Right lobe of liver (tissue), 6 donors: ENCODE measurements at regions not wholly inside any gene's neighbourhood (a gene's known extent, or its start where the extent isn't known, plus 50 kb on each side); places are given as distances from the start of the nearest gene placed in this dataset.

Source experiments
- ATAC-seq, 4 donors: fragments of 200-7000 bp; cut with Tn5 transposase; one replicate each; pipeline ENCODE4 v1.9.1; 2020; ENCODE audit warnings: mild to moderate bottlenecking in 4 of 4, moderate library complexity in 4 of 4
- DNase-seq, 3 donors: peaks; one replicate each; pipeline ENCODE4 v3.0.0-alpha.2; 2020
- H3K27ac ChIP-seq, 3 donors: fragments of 200-600 bp; one replicate each; pipeline ENCODE4 v1.8.0; 2022
- H3K27me3 ChIP-seq, 2 donors: fragments of 200-600 bp; one replicate each; pipeline ENCODE4 v1.8.0; 2022
- H3K36me3 ChIP-seq, 4 donors: fragments of 200-600 bp; sonication (generic) in 1 of 4; one replicate each; pipeline versions ENCODE4 v1.5.1 to v1.8.0; 2017 to 2022; ENCODE audit warnings: control low read depth in 1 of 4
- H3K4me1 ChIP-seq, 4 donors: fragments of 200-600 bp; sonication (generic) in 1 of 4; one replicate each; pipeline versions ENCODE4 v1.5.1 to v1.8.0; 2017 to 2022; ENCODE audit warnings: control low read depth in 1 of 4
- H3K4me3 ChIP-seq, 3 donors: fragments of 200-600 bp; one replicate each; pipeline ENCODE4 v1.8.0; 2022
- H3K9me3 ChIP-seq, 4 donors: fragments of 200-600 bp; sonication (generic) in 1 of 4; one replicate each; pipeline versions ENCODE4 v1.5.1 to v1.8.0; 2017 to 2022; ENCODE audit warnings: control low read depth in 1 of 4
- CTCF ChIP-seq, 4 donors: fragments of 200-600 bp in 3 of 4; fragments of 450-650 bp in 1 of 4; IDR thresholded peaks; one replicate each; pipeline versions ENCODE4 v1.5.1 to v1.8.0; 2016 to 2022; ENCODE audit warnings: antibody characterized with exemption in 4 of 4, mild to moderate bottlenecking in 2 of 4
- POLR2A ChIP-seq: fragments of 450-650 bp; IDR thresholded peaks from one replicate; pipeline ENCODE4 v1.6.1; 2017; ENCODE audit warnings: antibody characterized with exemption, mild to moderate bottlenecking
- WGBS: methylation state at CpG from one replicate; pipeline ENCODE4 v1.1.6; 2018; ENCODE audit warnings: low coverage, low lambda C conversion rate; ENCODE audit not compliant: insufficient coverage; ENCODE audit errors: missing lambda C conversion rate; 5-methylcytosine and 5-hydroxymethylcytosine counted together
- intact Hi-C, 2 donors: fragments of 100-400 bp; cut with DNase I; formaldehyde crosslinking; loops; one replicate each; pipeline versions ENCODE4 v1.11.2 to v1.14.1; 2022
- donor health status: DM: no; HTN: yes; CAD: no.
- donor health status: DM: no; HTN: no; CAD: no.
- donor health status: DM: no; HTN: no; CAD: no.
- donor health status: DM: no; HTN: yes; CAD: no.
- donor health status: DM: no; HTN: yes; CAD: no.

DNA sequence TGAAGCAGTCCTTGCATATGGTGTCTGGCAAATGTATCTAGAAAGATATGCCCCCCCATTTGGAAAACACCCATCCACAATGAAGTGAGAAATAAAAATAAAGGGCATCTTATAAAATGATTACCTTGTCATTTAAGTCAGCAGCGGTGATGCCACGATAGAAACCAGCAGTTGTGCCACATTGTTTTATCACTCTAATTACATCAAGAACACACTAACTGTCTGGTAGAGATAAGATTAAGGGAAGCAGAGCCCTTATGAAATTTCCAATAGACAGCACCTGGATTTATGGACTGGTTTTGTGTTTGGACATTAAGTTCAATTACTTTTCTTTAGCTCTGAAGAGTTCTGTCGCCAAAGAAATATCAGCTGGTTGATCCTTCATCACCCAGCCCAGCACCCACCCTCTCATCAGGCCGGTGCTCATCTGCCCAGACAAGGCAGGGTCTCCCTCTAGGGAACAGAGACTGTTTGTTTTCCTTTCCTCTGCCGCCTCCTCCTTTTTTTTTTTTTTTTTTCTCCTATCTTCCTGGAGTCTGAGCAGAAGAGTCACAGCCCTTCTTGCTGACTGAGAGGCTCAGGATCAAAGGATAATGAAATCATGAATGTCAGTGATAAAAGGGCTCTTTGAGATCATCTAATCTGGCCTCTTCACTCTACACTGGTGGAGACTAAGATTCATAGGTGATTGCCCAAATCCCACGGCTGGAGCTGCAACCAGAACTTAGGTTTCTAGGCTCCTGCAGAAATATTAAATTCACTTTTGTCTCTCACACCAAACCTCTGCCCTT is 464.1 kb downstream of the NTRK3 start:
- intact Hi-C loops = no loop called here
- ATAC-seq (no peak), DNase-seq (no peak)
- Histone ChIP-seq H3K36me3 (no peaks in the 10 kb centered on the region), H3K9me3 (no peaks in the 10 kb centered on the region), H3K4me3 (no peak overlapping the region), H3K27me3 (no peaks in the 10 kb centered on the region), H3K27ac (no peak overlapping the region), H3K4me1 (no peaks in the 10 kb centered on the region)
- WGBS = 41% methylated on average over 6 of the region's 6 CpGs
- TF ChIP-seq POLR2A (no peak), CTCF (IDR thresholded peaks at IDR 0.05) (no peak)

- H3K27me3 ChIP-seq = no peaks in the 10 kb centered on the region
- H3K36me3 ChIP-seq = no peaks in the 10 kb centered on the region
- DNase-seq (no peak), ATAC-seq (no peak)
- no peak overlapping the region for H3K27ac ChIP-seq
- no peaks in the 10 kb centered on the region for H3K4me1 ChIP-seq
- no peak overlapping the region for H3K4me3 ChIP-seq
- no peaks in the 10 kb centered on the region for H3K9me3 ChIP-seq
- WGBS = 36% methylated on average over 5 of the region's 5 CpGs
- TF ChIP-seq CTCF (IDR thresholded peaks at IDR 0.05) (no peak), POLR2A (no peak)
- intact Hi-C loops = no loop called here
These were observed 474.4 kb downstream of the NTRK3 start for GRCh38 chr15:87781959-87782625.

GRCh38 chr15:87779746-87780145 is 476.8 kb downstream of the NTRK3 start:
- ATAC-seq = no peak
- no peak overlapping the region for H3K27ac ChIP-seq
- H3K36me3 ChIP-seq = no peaks in the 10 kb centered on the region
- WGBS = 44% methylated on average over 4 of the region's 5 CpGs
- no peak overlapping the region for H3K4me3 ChIP-seq
- intact Hi-C loops = no loop called here
- no peaks in the 10 kb centered on the region for H3K27me3 ChIP-seq
- H3K4me1 ChIP-seq = no peaks in the 10 kb centered on the region
- no peaks in the 10 kb centered on the region for H3K9me3 ChIP-seq
- TF ChIP-seq POLR2A (no peak), CTCF (IDR thresholded peaks at IDR 0.05) (no peak)
- no peak for DNase-seq

DNA sequence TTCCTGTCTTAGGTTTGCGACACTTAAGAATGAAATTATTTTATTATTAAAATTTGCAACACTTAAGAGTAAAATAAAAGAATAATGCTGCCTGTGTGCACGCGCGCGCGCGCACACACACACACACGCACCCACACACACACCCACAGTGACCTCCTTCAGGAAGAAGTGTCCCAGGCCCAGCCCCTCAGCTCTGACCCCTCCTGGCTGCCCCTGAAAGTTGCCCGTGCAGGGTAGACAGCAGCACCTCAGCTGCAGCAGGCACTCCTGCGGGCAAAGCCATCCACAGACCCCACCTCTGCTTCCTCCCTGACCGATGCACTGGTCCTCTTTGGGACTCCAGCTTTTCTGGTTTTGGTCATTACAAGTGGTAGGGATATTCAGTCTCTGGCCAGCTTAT is 478.2 kb downstream of the NTRK3 start:
- Histone ChIP-seq H3K4me3 (no peak overlapping the region), H3K27ac (no peak overlapping the region), H3K9me3 (no peaks in the 10 kb centered on the region), H3K27me3 (no peaks in the 10 kb centered on the region), H3K4me1 (no peaks in the 10 kb centered on the region), H3K36me3 (no peaks in the 10 kb centered on the region)
- WGBS = 86% methylated on average over 8 of the region's 11 CpGs
- ATAC-seq (no peak), DNase-seq (no peak)
- TF ChIP-seq CTCF (IDR thresholded peaks at IDR 0.05) (no peak), POLR2A (no peak)
- intact Hi-C loops = no loop called here
